ENCODE measurements at regions not wholly inside any gene's neighbourhood (a gene's known extent, or its start where the extent isn't known, plus 50 kb on each side); places are given as distances from the start of the nearest gene placed in this dataset.

- H3K27ac Mint-ChIP-seq: no peak overlapping the region
- H3K4me3 ChIP-seq: no peak overlapping the region
- H3K4me1 Mint-ChIP-seq: no peaks in the 10 kb centered on the region
These were observed 937.5 kb downstream of the GRID1 start for GRCh38 chr10:85429126-85429525.

GRCh38 chr10:85430991-85431390, 935.6 kb downstream of the GRID1 start:
- H3K4me1 Mint-ChIP-seq: no peaks in the 10 kb centered on the region
- Histone ChIP-seq H3F3A (replicated peaks; ENCODE audit: low read depth) (no peaks in the 10 kb centered on the region), H3K4me2 (no peak overlapping the region), H3K4me1 (ENCODE audit: insufficient read depth) (no peaks in the 10 kb centered on the region), H4K20me1 (replicated peaks; ENCODE audit: insufficient read depth) (no peaks in the 10 kb centered on the region), H3K27me3 (ENCODE audit: insufficient read depth) (no peaks in the 10 kb centered on the region), H3K79me2 (replicated peaks; ENCODE audit: insufficient read depth) (no peaks in the 10 kb centered on the region), H3K9me2 (ENCODE audit: insufficient read depth) (no peaks in the 10 kb centered on the region), H3K36me3 (ENCODE audit: insufficient read depth) (no peaks in the 10 kb centered on the region), H3K27ac (ENCODE audit: low read depth) (no peak overlapping the region), H3K4me3 (no peak overlapping the region), H2AFZ (no peak overlapping the region)
- peaks cover 1% of the 10 kb centered on the region for H3K27me3 Mint-ChIP-seq (ENCODE audit: insufficient read depth, low read depth, poor library complexity)
- H3K9me3 Mint-ChIP-seq: peaks cover 78% of the 10 kb centered on the region
- H3K36me3 Mint-ChIP-seq (ENCODE audit: low read depth): no peaks in the 10 kb centered on the region
- H3K27ac Mint-ChIP-seq: no peak overlapping the region
- no peak for DNase-seq (ENCODE audit: low spot score)
- TF ChIP-seq STAT1 (IDR thresholded peaks at IDR 0.05; ENCODE audit: unreplicated experiment) (no peak), ZNF114 (CRISPR knock-in tag; IDR thresholded peaks at IDR 0.05) (no peak), CTCF (conservative IDR thresholded peaks at IDR 0.05; ENCODE audit: low read depth in 2 of 2) (no peak), EZH2 (IDR thresholded peaks at IDR 0.05; ENCODE audit: low read depth, unreplicated experiment) (no peak), ETS1 (IDR thresholded peaks at IDR 0.05) (no peak), CREB1 (CRISPR knock-in tag; IDR thresholded peaks at IDR 0.05; ENCODE audit: low read depth) (no peak), EZH2phosphoT487 (IDR thresholded peaks at IDR 0.05; ENCODE audit: unreplicated experiment) (no peak), ZNF331 (CRISPR knock-in tag; IDR thresholded peaks at IDR 0.05; ENCODE audit: low read depth) (no peak), NANOG (IDR thresholded peaks at IDR 0.05; ENCODE audit: borderline replicate concordance) (no peak), POLR2AphosphoS5 (IDR thresholded peaks at IDR 0.05; ENCODE audit: low read depth) (no peak), JUNB (IDR thresholded peaks at IDR 0.05; ENCODE audit: unreplicated experiment) (no peak), REST (IDR thresholded peaks at IDR 0.05; ENCODE audit: unreplicated experiment) (no peak)
- no peak for ATAC-seq
- H3K4me3 Mint-ChIP-seq: no peak overlapping the region

More at GRCh38 chr10:85429126-85429525, 937.5 kb downstream of the GRID1 start:
- H3K4me3 Mint-ChIP-seq: no peak overlapping the region
- Histone ChIP-seq H3F3A (replicated peaks; ENCODE audit: low read depth) (no peaks in the 10 kb centered on the region), H3K27me3 (ENCODE audit: insufficient read depth) (no peaks in the 10 kb centered on the region), H3K4me1 (ENCODE audit: insufficient read depth) (no peaks in the 10 kb centered on the region), H3K9me2 (ENCODE audit: insufficient read depth) (no peaks in the 10 kb centered on the region), H3K79me2 (replicated peaks; ENCODE audit: insufficient read depth) (no peaks in the 10 kb centered on the region), H3K27ac (ENCODE audit: low read depth) (no peak overlapping the region), H2AFZ (no peak overlapping the region), H3K4me2 (no peak overlapping the region), H4K20me1 (replicated peaks; ENCODE audit: insufficient read depth) (no peaks in the 10 kb centered on the region), H3K36me3 (ENCODE audit: insufficient read depth) (no peaks in the 10 kb centered on the region)
- TF ChIP-seq CREB1 (CRISPR knock-in tag; IDR thresholded peaks at IDR 0.05; ENCODE audit: low read depth) (no peak), NANOG (IDR thresholded peaks at IDR 0.05; ENCODE audit: borderline replicate concordance) (no peak), EZH2phosphoT487 (IDR thresholded peaks at IDR 0.05; ENCODE audit: unreplicated experiment) (no peak), ETS1 (IDR thresholded peaks at IDR 0.05) (no peak)
- peaks cover 88% of the 10 kb centered on the region for H3K9me3 Mint-ChIP-seq
- ATAC-seq (no peak), DNase-seq (ENCODE audit: low spot score) (no peak)
- H3K27me3 Mint-ChIP-seq (ENCODE audit: insufficient read depth, low read depth, poor library complexity): peaks cover 1% of the 10 kb centered on the region
- H3K36me3 Mint-ChIP-seq (ENCODE audit: low read depth): no peaks in the 10 kb centered on the region

All from GM23338 (cell line).